HFF-Myc (cell line): ENCODE measurements at regions not wholly inside any gene's neighbourhood (a gene's known extent, or its start where the extent isn't known, plus 50 kb on each side); places are given as distances from the start of the nearest gene placed in this dataset.

Experiments used
- DNase-seq: peaks from one replicate; pipeline ENCODE4 v3.0.0-alpha.2; 2011; ENCODE audit warnings: low read depth; ENCODE audit errors: extremely low read depth
- H3K4me3 ChIP-seq: replicated peaks from 2 replicates; pipeline ENCODE4 v1.5.1; 2011; ENCODE audit warnings: low read depth, mild to moderate bottlenecking, control low read depth, low read length
- CTCF ChIP-seq: IDR thresholded peaks from 2 replicates; pipeline ENCODE4 v1.5.1; 2012; ENCODE audit warnings: mild to moderate bottlenecking, low read depth, low read length, control low read depth; ENCODE audit errors: missing control alignments

GRCh38 chr4:165757451-165757850, 115.6 kb upstream of the TLL1 start:
- TF ChIP-seq CTCF, result no peak

GRCh38 chr4:165758086-165758485, 115.0 kb upstream of the TLL1 start:
- no peak for DNase-seq
- no peak for TF ChIP-seq CTCF
- no peak overlapping the region for H3K4me3 ChIP-seq

More at GRCh38 chr4:165757451-165757850, 115.6 kb upstream of the TLL1 start:
- H3K4me3 ChIP-seq, result no peak overlapping the region
- no peak for DNase-seq

- TF ChIP-seq CTCF, result no peak
- H3K4me3 ChIP-seq, result no peak overlapping the region
- no peak for DNase-seq
Measured at GRCh38 chr4:165760182-165760581, 112.9 kb upstream of the TLL1 start.

GRCh38 chr4:165761963-165762362, 111.1 kb upstream of the TLL1 start:
- no peak for TF ChIP-seq CTCF
- H3K4me3 ChIP-seq, result no peak overlapping the region
- DNase-seq, result no peak

- no peak for DNase-seq
- TF ChIP-seq CTCF, result no peak
- no peak overlapping the region for H3K4me3 ChIP-seq
Measured at GRCh38 chr4:165763640-165764039, 109.4 kb upstream of the TLL1 start.

GRCh38 chr4:165765053-165765452, 108.0 kb upstream of the TLL1 start:
- DNase-seq, result no peak
- H3K4me3 ChIP-seq, result no peak overlapping the region
- TF ChIP-seq CTCF, result no peak

GRCh38 chr4:165766018-165766417, 107.0 kb upstream of the TLL1 start:
- no peak for TF ChIP-seq CTCF
- H3K4me3 ChIP-seq, result no peak overlapping the region
- DNase-seq, result no peak
